ENCODE measurements at regions not wholly inside any gene's neighbourhood (a gene's known extent, or its start where the extent isn't known, plus 50 kb on each side); places are given as distances from the start of the nearest gene placed in this dataset.

- no peak for ATAC-seq (ENCODE audit: low read depth)
- no peak for DNase-seq
- 53% methylated on average over 3 of the region's 21 CpGs; no CpG with 5 or more reads in 1 of the 2 experiments for WGBS, 2 experiments (ENCODE audit: extremely low coverage in 2 of 2, insufficient read length in 1 of 2)
Observed at GRCh38 chr19:32241932-32242710, 103.3 kb upstream of the ZNF507 start.

More at GRCh38 chr19:32241932-32242710, 103.3 kb upstream of the ZNF507 start:
- H3K23ac ChIP-seq (ENCODE audit: low read depth, low read length): no peak overlapping the region
- no peak overlapping the region for H2AFZ ChIP-seq (replicated peaks; ENCODE audit: low read length, poor library complexity)
- no peak overlapping the region for H4K8ac ChIP-seq (ENCODE audit: low read depth in 2 of 2, low read length in 2 of 2)
- no peak overlapping the region for H3K4ac ChIP-seq (ENCODE audit: low read depth, low read length)
- ChIA-PET CTCF (no interaction called here), POLR2A (ENCODE audit: unreplicated experiment) (no interaction called here)
- H4K91ac ChIP-seq (ENCODE audit: insufficient read depth, low read depth, low read length): no peak overlapping the region
- TF ChIP-seq MXI1 (IDR thresholded peaks at IDR 0.05; ENCODE audit: borderline replicate concordance, low read depth, low read length): no peak
- no peak for TF ChIP-seq NFE2L2 (IDR thresholded peaks at IDR 0.05; ENCODE audit: low read depth, low read length)
- H3K4me2 ChIP-seq (ENCODE audit: low read depth, low read length): no peak overlapping the region
- H3K79me1 ChIP-seq (ENCODE audit: low read depth in 1 of 2, low read length in 2 of 2): no peaks in the 10 kb centered on the region
- H4K5ac ChIP-seq (ENCODE audit: low read depth, low read length): no peak overlapping the region
- no peak overlapping the region for H2AK5ac ChIP-seq (ENCODE audit: low read depth, low read length)
- peaks cover 2% of the 10 kb centered on the region; the same call in 1 of the 2 replicates for H3K27me3 ChIP-seq (ENCODE audit: control insufficient read depth, insufficient read depth, low read length)
- intact Hi-C loops (cut with micrococcal nuclease) (no loop called here), in situ Hi-C loops (cut with MboI; ENCODE audit: low sequenced_read_pairs) (loop anchor here (25.0 kb wide), 1 partner anchor 1180 kb away; no protein-coding TSS in a partner anchor), dilution Hi-C loops (cut with HindIII; ENCODE audit: low sequenced_read_pairs, unreplicated experiment) (no loop called here)
- H2AK9ac ChIP-seq (replicated peaks; ENCODE audit: low read depth, low read length, poor library complexity): no peak overlapping the region
- H3K18ac ChIP-seq (ENCODE audit: low read depth, low read length): no peak overlapping the region
- H3K4me3 ChIP-seq (ENCODE audit: insufficient read depth, low read depth, low read length): no peak overlapping the region
- BruUV-seq (replicated peaks): no TSS peak
- no peak overlapping the region for H3K27ac ChIP-seq (ENCODE audit: insufficient read depth, low read length)
- H2BK120ac ChIP-seq (ENCODE audit: low read depth, low read length): no peak overlapping the region
- no peak overlapping the region for H3K14ac ChIP-seq (replicated peaks; ENCODE audit: low read depth, low read length)
- H2BK15ac ChIP-seq (ENCODE audit: low read depth, low read length): no peak overlapping the region
- H3K9me3 ChIP-seq (ENCODE audit: control insufficient read depth, insufficient read depth, low read length): no peaks in the 10 kb centered on the region
- H2BK5ac ChIP-seq (ENCODE audit: low read depth, low read length, poor library complexity, severe bottlenecking): no peak overlapping the region
- H3K4me1 ChIP-seq (ENCODE audit: control insufficient read depth, insufficient read depth, low read length): no peaks in the 10 kb centered on the region
- no peaks in the 10 kb centered on the region for H4K20me1 ChIP-seq (ENCODE audit: insufficient read depth, low read length)
- no peaks in the 10 kb centered on the region for H3K36me3 ChIP-seq (ENCODE audit: control insufficient read depth, insufficient read depth, low read length)
- no peak overlapping the region for H3K56ac ChIP-seq (ENCODE audit: extremely low read depth, insufficient read depth, low read length)
- no peak overlapping the region for H3K9ac ChIP-seq (ENCODE audit: low read depth, low read length)
- H2BK20ac ChIP-seq (ENCODE audit: low read depth, low read length): no peak overlapping the region
- H3K9me1 ChIP-seq (ENCODE audit: insufficient read depth, low read length): no peaks in the 10 kb centered on the region

All from IMR-90 (cell line).